Natural killer cell (primary cell): ENCODE measurements at regions not wholly inside any gene's neighbourhood (a gene's known extent, or its start where the extent isn't known, plus 50 kb on each side); places are given as distances from the start of the nearest gene placed in this dataset.
"Not testable (repeated sequence)": the region's sequence is repeated elsewhere in the genome, so short reads cannot be mapped to it uniquely, and the experiment has no call there.

Experiments used
- ATAC-seq, 3 donors: fragments of 150-1000 bp in 2 of 3; fragments of 200-7000 bp in 1 of 3; cut with Tn5 transposase; 1 replicate in 1 of 3; 2 replicates in 2 of 3; pipeline ENCODE4 v1.10.0; 2021; ENCODE audit warnings: mild to moderate bottlenecking in 2 of 3, moderate library complexity in 2 of 3
- DNase-seq, 2 donors: peaks; one replicate each; pipeline versions ENCODE4 v3.0.0 to v3.0.0-alpha.2; 2013 to 2021; ENCODE audit warnings: mixed read lengths in 1 of 2
- H3K27ac ChIP-seq: one replicate; pipeline ENCODE4 v1.5.1; 2013; ENCODE audit warnings: mild to moderate bottlenecking, low read length
- H3K27me3 ChIP-seq: one replicate; pipeline ENCODE4 v1.6.1; 2013; ENCODE audit warnings: low read length; ENCODE audit not compliant: control insufficient read depth, insufficient read depth
- H3K36me3 ChIP-seq: one replicate; pipeline ENCODE4 v1.6.1; 2013; ENCODE audit warnings: low read length; ENCODE audit not compliant: control insufficient read depth, insufficient read depth
- H3K4me1 ChIP-seq: one replicate; pipeline ENCODE4 v1.6.1; 2013; ENCODE audit warnings: low read length; ENCODE audit not compliant: control insufficient read depth, insufficient read depth
- H3K4me3 ChIP-seq: one replicate; pipeline ENCODE4 v1.5.1; 2013; ENCODE audit warnings: low read length
- H3K9me3 ChIP-seq: one replicate; pipeline ENCODE4 v1.6.1; 2013; ENCODE audit warnings: low read length; ENCODE audit not compliant: control insufficient read depth, insufficient read depth
- H3K27ac Mint-ChIP-seq, 2 donors: one replicate each; pipeline ENCODE4 v1.8.0; 2022; ENCODE audit warnings: mild to moderate bottlenecking in 2 of 2, mixed read lengths in 2 of 2, moderate library complexity in 1 of 2
- H3K27me3 Mint-ChIP-seq, 2 donors: one replicate each; pipeline ENCODE4 v1.8.0; 2022; ENCODE audit warnings: low read depth in 2 of 2, mixed read lengths in 2 of 2
- H3K36me3 Mint-ChIP-seq: one replicate; pipeline ENCODE4 v1.8.0; 2022; ENCODE audit warnings: mixed read lengths
- H3K4me1 Mint-ChIP-seq, 2 donors: one replicate each; pipeline ENCODE4 v1.8.0; 2022; ENCODE audit warnings: mixed read lengths in 2 of 2
- H3K4me3 Mint-ChIP-seq: one replicate; pipeline ENCODE4 v1.8.0; 2022; ENCODE audit warnings: mild to moderate bottlenecking, moderate library complexity, mixed read lengths
- H3K9me3 Mint-ChIP-seq, 2 donors: one replicate each; pipeline ENCODE4 v1.8.0; 2022; ENCODE audit warnings: mixed read lengths in 2 of 2
- WGBS: methylation state at CpG from one replicate; pipeline ENCODE4 v1.1.7; 2013; ENCODE audit warnings: missing lambda C conversion rate; ENCODE audit not compliant: insufficient coverage; 5-methylcytosine and 5-hydroxymethylcytosine counted together
- intact Hi-C: fragments of 100-400 bp; cut with micrococcal nuclease; formaldehyde crosslinking; loops from one replicate; pipeline ENCODE4 v1.14.2; 2022
- TF ChIP-seq, protein P1 (sequence below): fragments of 200-600 bp; IDR thresholded peaks from one replicate; pipeline ENCODE4 v1.8.0; 2022; ENCODE audit warnings: antibody characterized with exemption

DNA sequence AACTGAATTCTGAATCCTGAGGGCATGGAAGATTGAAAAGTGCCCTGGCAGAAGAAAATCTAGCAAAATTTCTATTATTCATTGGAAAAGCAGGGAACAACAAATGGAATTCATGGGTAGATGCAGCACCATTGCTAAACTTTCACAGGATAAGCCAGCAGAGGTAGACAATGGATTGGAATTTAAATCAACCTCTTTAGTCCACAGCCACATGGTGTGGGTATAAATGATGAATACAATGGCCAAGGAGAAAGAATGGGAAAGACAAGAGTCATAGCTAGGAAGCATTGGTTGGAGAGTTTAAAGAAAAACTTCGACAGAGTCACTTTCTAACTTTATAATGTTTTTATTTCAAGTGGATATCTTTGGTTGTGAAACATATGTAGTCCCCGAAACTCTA is 332.8 kb upstream of the PUDP start:
- Mint-ChIP-seq H3K4me1 (no peaks in the 10 kb centered on the region), H3K27me3 (no peaks in the 10 kb centered on the region), H3K36me3 (no peaks in the 10 kb centered on the region), H3K9me3 (peaks cover 3 to 12% of the 10 kb centered on the region in 2 donors), H3K4me3 (no peak overlapping the region), H3K27ac (no peak overlapping the region)
- no peak overlapping the region for H3K4me3 ChIP-seq
- no peak overlapping the region for H3K27ac ChIP-seq
- no peaks in the 10 kb centered on the region for H3K4me1 ChIP-seq
- no peaks in the 10 kb centered on the region for H3K36me3 ChIP-seq
- TF ChIP-seq, protein P1, sequence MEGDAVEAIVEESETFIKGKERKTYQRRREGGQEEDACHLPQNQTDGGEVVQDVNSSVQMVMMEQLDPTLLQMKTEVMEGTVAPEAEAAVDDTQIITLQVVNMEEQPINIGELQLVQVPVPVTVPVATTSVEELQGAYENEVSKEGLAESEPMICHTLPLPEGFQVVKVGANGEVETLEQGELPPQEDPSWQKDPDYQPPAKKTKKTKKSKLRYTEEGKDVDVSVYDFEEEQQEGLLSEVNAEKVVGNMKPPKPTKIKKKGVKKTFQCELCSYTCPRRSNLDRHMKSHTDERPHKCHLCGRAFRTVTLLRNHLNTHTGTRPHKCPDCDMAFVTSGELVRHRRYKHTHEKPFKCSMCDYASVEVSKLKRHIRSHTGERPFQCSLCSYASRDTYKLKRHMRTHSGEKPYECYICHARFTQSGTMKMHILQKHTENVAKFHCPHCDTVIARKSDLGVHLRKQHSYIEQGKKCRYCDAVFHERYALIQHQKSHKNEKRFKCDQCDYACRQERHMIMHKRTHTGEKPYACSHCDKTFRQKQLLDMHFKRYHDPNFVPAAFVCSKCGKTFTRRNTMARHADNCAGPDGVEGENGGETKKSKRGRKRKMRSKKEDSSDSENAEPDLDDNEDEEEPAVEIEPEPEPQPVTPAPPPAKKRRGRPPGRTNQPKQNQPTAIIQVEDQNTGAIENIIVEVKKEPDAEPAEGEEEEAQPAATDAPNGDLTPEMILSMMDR = no peak
- intact Hi-C loops = no loop called here
- no peaks in the 10 kb centered on the region for H3K27me3 ChIP-seq
- DNase-seq = no peak
- no peaks in the 10 kb centered on the region for H3K9me3 ChIP-seq
- ATAC-seq = no peak
- no CpG with 5 or more reads among the region's 2 CpGs for WGBS

DNA sequence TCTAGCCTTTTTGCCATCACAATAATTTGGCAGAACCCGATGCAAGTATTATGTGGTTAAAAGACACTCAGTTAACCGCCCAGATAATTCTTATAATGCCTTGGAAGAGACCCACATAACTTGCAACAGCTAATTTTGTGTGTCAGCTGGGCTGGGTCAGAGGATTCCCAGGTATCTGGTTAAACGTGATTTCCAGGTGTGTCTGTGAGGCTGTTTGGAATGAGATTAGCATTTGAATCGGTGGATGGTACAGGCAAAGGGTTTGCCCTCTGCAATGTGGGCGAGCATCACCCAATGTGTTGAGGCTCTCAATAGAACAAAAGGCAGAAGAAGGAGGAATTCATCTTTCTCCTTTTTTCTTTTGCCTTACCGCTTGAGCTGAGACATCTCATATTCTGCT is 314.2 kb upstream of the PUDP start:
- intact Hi-C loops = no loop called here
- no peak overlapping the region for H3K4me3 Mint-ChIP-seq

DNA sequence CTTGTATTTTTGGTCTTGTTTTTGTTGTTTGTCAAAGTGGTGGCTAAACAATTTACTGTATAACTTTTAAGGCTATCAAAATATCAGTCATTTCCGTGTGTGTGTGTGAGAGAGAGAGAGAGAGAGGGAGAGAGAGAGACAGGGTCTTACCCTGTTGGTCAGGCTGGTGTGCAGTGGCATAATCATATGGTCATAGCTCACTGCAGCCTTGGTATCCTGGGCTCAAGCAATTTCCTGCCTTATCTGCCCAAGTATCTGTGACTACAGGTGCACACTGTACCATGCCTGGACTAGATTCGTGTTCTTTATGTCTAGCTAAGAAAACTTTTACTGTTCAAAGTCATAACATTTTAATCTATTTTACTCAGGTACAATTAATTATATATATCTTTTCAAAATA is 313.1 kb upstream of the PUDP start:
- H3K4me1 Mint-ChIP-seq, H3K4me3 Mint-ChIP-seq, H3K36me3 ChIP-seq, H3K27me3 Mint-ChIP-seq, H3K36me3 Mint-ChIP-seq, H3K27ac Mint-ChIP-seq, intact Hi-C loops, H3K27ac ChIP-seq, H3K9me3 ChIP-seq, ATAC-seq, H3K4me1 ChIP-seq, H3K27me3 ChIP-seq, H3K4me3 ChIP-seq, DNase-seq: not testable (repeated sequence)
- H3K9me3 Mint-ChIP-seq = peaks cover 8 to 10% of the 10 kb centered on the region in 2 donors
- WGBS = 92% methylated on average over 2 of the region's 2 CpGs

More for the DNA sequence above, 314.2 kb upstream of the PUDP start:
- 59% methylated on average over 5 of the region's 6 CpGs for WGBS
- no peak for DNase-seq
- H3K27ac Mint-ChIP-seq = no peak overlapping the region
- no peaks in the 10 kb centered on the region for H3K4me1 ChIP-seq
- H3K4me3 ChIP-seq = no peak overlapping the region
- no peaks in the 10 kb centered on the region for H3K27me3 ChIP-seq
- TF ChIP-seq, protein P1 = no peak
- H3K4me1 Mint-ChIP-seq = no peaks in the 10 kb centered on the region
- no peak overlapping the region for H3K27ac ChIP-seq
- peaks cover 9 to 10% of the 10 kb centered on the region in 2 donors for H3K9me3 Mint-ChIP-seq
- H3K27me3 Mint-ChIP-seq = no peaks in the 10 kb centered on the region
- no peaks in the 10 kb centered on the region for H3K36me3 ChIP-seq
- ATAC-seq = no peak
- no peaks in the 10 kb centered on the region for H3K9me3 ChIP-seq
- H3K36me3 Mint-ChIP-seq = no peaks in the 10 kb centered on the region

DNA sequence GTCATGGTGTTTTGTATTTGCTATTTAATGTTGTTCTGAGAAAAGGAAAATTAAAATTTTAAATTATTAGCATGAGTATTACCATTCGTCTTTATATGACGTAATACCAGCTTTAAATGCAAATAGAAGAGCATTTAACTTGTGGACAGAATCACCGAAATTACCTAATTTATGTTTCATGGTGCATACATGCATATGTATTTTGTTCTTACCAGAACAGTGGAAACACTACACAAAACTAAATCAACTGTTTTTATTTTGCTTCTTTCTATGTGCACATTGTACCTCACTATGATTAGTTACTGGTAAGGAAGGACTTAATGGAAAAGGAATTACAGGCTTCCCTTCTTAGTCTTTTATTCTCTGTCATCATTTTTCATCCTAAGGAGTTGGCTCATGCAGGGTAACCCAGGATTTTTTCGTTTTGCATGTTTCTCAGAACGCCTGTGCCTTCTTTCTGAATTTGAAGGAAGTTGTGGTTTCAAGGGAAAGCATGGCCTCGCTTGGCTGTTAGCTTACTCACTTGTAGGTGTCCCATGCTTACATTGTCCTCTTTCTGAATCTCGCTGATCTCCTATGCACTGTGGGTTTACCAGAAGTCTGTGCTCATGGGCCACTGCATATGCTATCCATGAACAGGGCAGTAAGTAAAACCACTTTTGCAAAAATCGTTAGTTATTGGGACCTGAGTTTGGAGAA is 300.0 kb upstream of the PUDP start:
- no peaks in the 10 kb centered on the region for H3K9me3 Mint-ChIP-seq
- no peak for DNase-seq
- no peaks in the 10 kb centered on the region for H3K27me3 Mint-ChIP-seq
- H3K9me3 ChIP-seq = no peaks in the 10 kb centered on the region
- intact Hi-C loops = no loop called here
- no peaks in the 10 kb centered on the region for H3K27me3 ChIP-seq
- ATAC-seq = no peak
- WGBS = 38% methylated on average over 6 of the region's 8 CpGs
- H3K27ac ChIP-seq = no peak overlapping the region
- H3K4me1 Mint-ChIP-seq = no peaks in the 10 kb centered on the region
- TF ChIP-seq, protein P1 = no peak
- no peaks in the 10 kb centered on the region for H3K36me3 Mint-ChIP-seq
- H3K36me3 ChIP-seq = no peaks in the 10 kb centered on the region
- no peak overlapping the region for H3K27ac Mint-ChIP-seq
- no peak overlapping the region for H3K4me3 Mint-ChIP-seq
- H3K4me1 ChIP-seq = no peaks in the 10 kb centered on the region
- no peak overlapping the region for H3K4me3 ChIP-seq
